K562 (cell line): ENCODE measurements at regions not wholly inside any gene's neighbourhood (a gene's known extent, or its start where the extent isn't known, plus 50 kb on each side); places are given as distances from the start of the nearest gene placed in this dataset.

Experiments
- BACH1 ChIP-seq: fragments of 200-800 bp; sonication (Bioruptor generic); IDR thresholded peaks from 2 replicates; pipeline ENCODE4 v1.6.1; 2016; ENCODE audit warnings: missing genetic modification characterization, missing compliant biosample characterization
- DDX20 ChIP-seq: fragments of 450-650 bp; IDR thresholded peaks from 2 replicates; pipeline ENCODE4 v1.6.1; 2016; ENCODE audit warnings: missing genetic modification characterization, low read depth, mild to moderate bottlenecking, missing compliant biosample characterization, moderate library complexity
- NONO ChIP-seq, 2 experiments: fragments of 200-400 bp in 1 of 2; fragments of 450-650 bp in 1 of 2; formaldehyde crosslinking in 1 of 2; IDR thresholded peaks; 2 replicates each; pipeline ENCODE4 v1.6.1; 2017; ENCODE audit warnings: low read depth in 2 of 2, mild to moderate bottlenecking in 2 of 2, moderate library complexity in 2 of 2, low read length in 1 of 2
- NUFIP1 ChIP-seq: fragments of 450-650 bp; IDR thresholded peaks from 2 replicates; pipeline ENCODE4 v1.6.1; 2018; ENCODE audit not compliant: partially characterized antibody
- PHF21A ChIP-seq: fragments of 450-650 bp; IDR thresholded peaks from 2 replicates; pipeline ENCODE4 v1.6.1; 2017; ENCODE audit warnings: low read depth, borderline replicate concordance
- REST ChIP-seq, 2 experiments: fragments of 450-650 bp; formaldehyde crosslinking in 1 of 2; IDR thresholded peaks; 2 replicates each; pipeline versions ENCODE4 v1.4.0 to v1.6.1; 2014 to 2020; ENCODE audit warnings: mild to moderate bottlenecking in 2 of 2, borderline replicate concordance in 1 of 2, low read depth in 1 of 2
- SIN3A ChIP-seq, 2 experiments: fragments of 150-350 bp in 1 of 2; IDR thresholded peaks; 2 replicates each; pipeline ENCODE4 v1.6.1; 2011 to 2016; ENCODE audit warnings: borderline replicate concordance in 2 of 2, low read depth in 2 of 2, low read length in 2 of 2, mild to moderate bottlenecking in 2 of 2, moderate library complexity in 2 of 2; ENCODE audit not compliant: control insufficient read depth in 1 of 2
- SNIP1 ChIP-seq: fragments of 450-650 bp; IDR thresholded peaks from 2 replicates; pipeline ENCODE4 v1.7.1; 2017; ENCODE audit warnings: low read depth, mild to moderate bottlenecking
- STAT5B ChIP-seq: fragments of 250-450 bp; sonication (Bioruptor Pico); IDR thresholded peaks from 2 replicates; pipeline ENCODE4 v1.8.0; 2021; ENCODE audit warnings: mild to moderate bottlenecking, inconsistent platforms
- TARDBP ChIP-seq: fragments of 450-650 bp; IDR thresholded peaks from 2 replicates; pipeline ENCODE4 v1.6.1; 2016
- TOE1 ChIP-seq, 2 experiments: fragments of 450-650 bp in 1 of 2; sonication (generic) in 1 of 2; formaldehyde crosslinking in 1 of 2; IDR thresholded peaks; 2 replicates each; pipeline versions ENCODE4 v1.7.1 to v1.8.0; 2016 to 2022; ENCODE audit warnings: borderline replicate concordance in 2 of 2, mild to moderate bottlenecking in 2 of 2, antibody characterized with exemption in 1 of 2, inconsistent platforms in 1 of 2, low read depth in 1 of 2, missing genetic modification reagents in 1 of 2, moderate library complexity in 1 of 2
- ZBTB7A ChIP-seq: IDR thresholded peaks from 2 replicates; pipeline ENCODE4 v1.6.1; 2011; ENCODE audit warnings: low read depth, mild to moderate bottlenecking, low read length, moderate library complexity, borderline replicate concordance; ENCODE audit not compliant: control insufficient read depth
- ZNF134 ChIP-seq: fragments of 250-450 bp; sonication (Bioruptor Pico); conservative IDR thresholded peaks from 2 replicates; pipeline ENCODE4 v1.4.0; 2020
- ZZZ3 ChIP-seq: fragments of 450-650 bp; IDR thresholded peaks from 2 replicates; pipeline ENCODE4 v1.6.1; 2016; ENCODE audit warnings: antibody characterized with exemption, mild to moderate bottlenecking, moderate library complexity
- TF ChIP-seq, protein P1 (sequence below): sonication (generic); formaldehyde crosslinking; IDR thresholded peaks from 2 replicates; pipeline ENCODE4 v1.4.0; 2020; ENCODE audit warnings: mild to moderate bottlenecking, missing genetic modification reagents
- TF ChIP-seq, protein P2 (sequence below): fragments of 450-650 bp; IDR thresholded peaks from 2 replicates; pipeline ENCODE4 v1.6.1; 2016

GRCh38 chr16:25553711-25554436 lies 137.9 kb upstream of the HS3ST4 start (continued):
- TF ChIP-seq REST (IDR thresholded peaks at IDR 0.05; ENCODE audit: borderline replicate concordance) (no peak), REST (CRISPR knock-in tag; IDR thresholded peaks at IDR 0.05; ENCODE audit: low read depth) (no peak), NONO (IDR thresholded peaks at IDR 0.05; ENCODE audit: low read depth in 2 of 2, low read length in 1 of 2) (0 out of 4 replicates have a peak, but pooled peaks of 1 of the 2 experiments have one; percentile 39), DDX20 (tag) (0 out of 2 replicates have a peak, but pooled peaks have one; percentile 31), TOE1 (IDR thresholded peaks at IDR 0.05; ENCODE audit: borderline replicate concordance) (no peak), TOE1 (CRISPR knock-in tag; IDR thresholded peaks at IDR 0.05; ENCODE audit: borderline replicate concordance, low read depth) (no peak), SNIP1 (no peak), PHF21A (no peak), SIN3A (IDR thresholded peaks at IDR 0.05; ENCODE audit: borderline replicate concordance in 2 of 2, control insufficient read depth in 1 of 2, low read depth in 2 of 2, low read length in 2 of 2) (no peak), TARDBP (no peak), STAT5B (CRISPR knock-in tag) (no peak), ZNF134 (CRISPR knock-in tag) (no peak), ZBTB7A (peak; percentile 85; the same call in 1 of the 2 replicates), ZZZ3 (no peak), BACH1 (tag) (peak; percentile 71; the same call in 1 of the 2 replicates), NUFIP1 (no peak)
- TF ChIP-seq, protein P1, sequence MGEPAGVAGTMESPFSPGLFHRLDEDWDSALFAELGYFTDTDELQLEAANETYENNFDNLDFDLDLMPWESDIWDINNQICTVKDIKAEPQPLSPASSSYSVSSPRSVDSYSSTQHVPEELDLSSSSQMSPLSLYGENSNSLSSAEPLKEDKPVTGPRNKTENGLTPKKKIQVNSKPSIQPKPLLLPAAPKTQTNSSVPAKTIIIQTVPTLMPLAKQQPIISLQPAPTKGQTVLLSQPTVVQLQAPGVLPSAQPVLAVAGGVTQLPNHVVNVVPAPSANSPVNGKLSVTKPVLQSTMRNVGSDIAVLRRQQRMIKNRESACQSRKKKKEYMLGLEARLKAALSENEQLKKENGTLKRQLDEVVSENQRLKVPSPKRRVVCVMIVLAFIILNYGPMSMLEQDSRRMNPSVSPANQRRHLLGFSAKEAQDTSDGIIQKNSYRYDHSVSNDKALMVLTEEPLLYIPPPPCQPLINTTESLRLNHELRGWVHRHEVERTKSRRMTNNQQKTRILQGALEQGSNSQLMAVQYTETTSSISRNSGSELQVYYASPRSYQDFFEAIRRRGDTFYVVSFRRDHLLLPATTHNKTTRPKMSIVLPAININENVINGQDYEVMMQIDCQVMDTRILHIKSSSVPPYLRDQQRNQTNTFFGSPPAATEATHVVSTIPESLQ (CRISPR knock-in tag) = no peak
- TF ChIP-seq, protein P2, sequence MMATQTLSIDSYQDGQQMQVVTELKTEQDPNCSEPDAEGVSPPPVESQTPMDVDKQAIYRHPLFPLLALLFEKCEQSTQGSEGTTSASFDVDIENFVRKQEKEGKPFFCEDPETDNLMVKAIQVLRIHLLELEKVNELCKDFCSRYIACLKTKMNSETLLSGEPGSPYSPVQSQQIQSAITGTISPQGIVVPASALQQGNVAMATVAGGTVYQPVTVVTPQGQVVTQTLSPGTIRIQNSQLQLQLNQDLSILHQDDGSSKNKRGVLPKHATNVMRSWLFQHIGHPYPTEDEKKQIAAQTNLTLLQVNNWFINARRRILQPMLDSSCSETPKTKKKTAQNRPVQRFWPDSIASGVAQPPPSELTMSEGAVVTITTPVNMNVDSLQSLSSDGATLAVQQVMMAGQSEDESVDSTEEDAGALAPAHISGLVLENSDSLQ = no peak
